Testis (tissue), 2 donors: ENCODE measurements at regions not wholly inside any gene's neighbourhood (a gene's known extent, or its start where the extent isn't known, plus 50 kb on each side); places are given as distances from the start of the nearest gene placed in this dataset.

Experiments
- CTCF ChIP-seq, 3 experiments: fragments of 450-650 bp in 2 of 3; fragments of 200-600 bp in 1 of 3; sonication (generic) in 1 of 3; IDR thresholded peaks; one replicate each; pipeline ENCODE4 v1.5.1; 2016 to 2019; ENCODE audit warnings: antibody characterized with exemption in 3 of 3, mild to moderate bottlenecking in 2 of 3, moderate library complexity in 1 of 3
- POLR2A ChIP-seq: fragments of 450-650 bp; IDR thresholded peaks from one replicate; pipeline ENCODE4 v1.6.1; 2017; ENCODE audit warnings: antibody characterized with exemption, mild to moderate bottlenecking, moderate library complexity

DNA sequence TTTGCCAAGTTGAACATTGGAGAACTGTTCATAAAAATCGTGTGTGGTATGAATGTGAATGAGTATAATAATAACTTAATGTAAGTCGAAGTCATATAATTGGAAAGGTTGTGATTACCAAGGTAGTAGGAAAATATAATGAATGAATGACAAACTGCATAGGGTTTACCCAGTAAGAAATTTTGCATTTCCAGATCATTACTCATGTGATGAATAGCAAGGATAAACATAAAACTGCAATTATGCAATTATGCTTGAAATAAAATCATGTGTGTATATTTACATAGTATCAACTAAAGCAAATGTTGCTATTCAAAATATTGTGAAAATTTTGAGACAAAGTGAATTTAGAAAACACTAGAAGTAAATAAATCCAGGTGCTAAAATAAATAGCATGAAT, 1108.7 kb upstream of the TMEFF2 start:
- TF ChIP-seq POLR2A (no peak), CTCF (IDR thresholded peaks at IDR 0.05) (no peak)
